Adrenal gland (tissue), 5 donors: ENCODE measurements at regions not wholly inside any gene's neighbourhood (a gene's known extent, or its start where the extent isn't known, plus 50 kb on each side); places are given as distances from the start of the nearest gene placed in this dataset.

Source experiments
- CTCF ChIP-seq, 6 experiments: fragments of 450-650 bp in 4 of 6; fragments of 200-600 bp in 2 of 6; sonication (generic) in 1 of 6; IDR thresholded peaks; 1 replicate in 5 of 6; 2 replicates in 1 of 6; pipeline versions ENCODE4 v1.5.1 to v1.8.0; 2016 to 2021; ENCODE audit warnings: antibody characterized with exemption in 6 of 6, mild to moderate bottlenecking in 2 of 6, moderate library complexity in 1 of 6
- POLR2A ChIP-seq, 2 donors: fragments of 450-650 bp; IDR thresholded peaks; one replicate each; pipeline ENCODE4 v1.6.1; 2017; ENCODE audit warnings: antibody characterized with exemption in 2 of 2, mild to moderate bottlenecking in 2 of 2, moderate library complexity in 1 of 2
- donor health status: DM: no; HTN: no; CAD: no.

GRCh38 chr14:28321475-28322244, 444.9 kb upstream of the FOXG1 start:
- TF ChIP-seq CTCF (IDR thresholded peaks at IDR 0.05) (no peak), POLR2A (IDR thresholded peaks at IDR 0.05) (no peak)
